ENCODE measurements at regions not wholly inside any gene's neighbourhood (a gene's known extent, or its start where the extent isn't known, plus 50 kb on each side); places are given as distances from the start of the nearest gene placed in this dataset.
"Not testable (repeated sequence)": the region's sequence is repeated elsewhere in the genome, so short reads cannot be mapped to it uniquely, and the experiment has no call there.

- DNase-seq = no peak
Observed at GRCh38 chr2:2502201-2502549, 171.1 kb upstream of the MYT1L start.

GRCh38 chr2:2501454-2502200 lies 170.6 kb upstream of the MYT1L start:
- no peak for DNase-seq

GRCh38 chr2:2495606-2496005 lies 164.5 kb upstream of the MYT1L start:
- DNase-seq = no peak

- no peak for DNase-seq
Observed at GRCh38 chr2:2493496-2493895, 162.4 kb upstream of the MYT1L start.

GRCh38 chr2:2492800-2493199 lies 161.7 kb upstream of the MYT1L start:
- DNase-seq = no peak

- DNase-seq = no peak
Observed at GRCh38 chr2:2491964-2492363, 160.9 kb upstream of the MYT1L start.

GRCh38 chr2:2484301-2484700 lies 153.2 kb upstream of the MYT1L start:
- no peak for DNase-seq

GRCh38 chr2:2482851-2483250 lies 151.8 kb upstream of the MYT1L start:
- no peak for DNase-seq

GRCh38 chr2:2472881-2473280 lies 141.8 kb upstream of the MYT1L start:
- no peak for DNase-seq

- no peak for DNase-seq
Observed at GRCh38 chr2:2472044-2472443, 141.0 kb upstream of the MYT1L start.

GRCh38 chr2:2466534-2466933 lies 135.5 kb upstream of the MYT1L start:
- no peak for DNase-seq

- DNase-seq = no peak
Observed at GRCh38 chr2:2464643-2465042, 133.6 kb upstream of the MYT1L start.

GRCh38 chr2:2464094-2464493 lies 133.0 kb upstream of the MYT1L start:
- DNase-seq = no peak

GRCh38 chr2:2456721-2457120 lies 125.6 kb upstream of the MYT1L start:
- DNase-seq = no peak

GRCh38 chr2:2455151-2455550 lies 124.1 kb upstream of the MYT1L start:
- no peak for DNase-seq

- no peak for DNase-seq
Observed at GRCh38 chr2:2452961-2453360, 121.9 kb upstream of the MYT1L start.

- DNase-seq = not testable (repeated sequence)
Observed at GRCh38 chr2:2451275-2451674, 120.2 kb upstream of the MYT1L start.

GRCh38 chr2:2448178-2448577 lies 117.1 kb upstream of the MYT1L start:
- DNase-seq = no peak

- DNase-seq = no peak
Observed at GRCh38 chr2:2422621-2423020, 91.5 kb upstream of the MYT1L start.

- DNase-seq = no peak
Observed at GRCh38 chr2:2413525-2413924, 82.5 kb upstream of the MYT1L start.

- DNase-seq = no peak
Observed at GRCh38 chr2:2410987-2411386, 79.9 kb upstream of the MYT1L start.

- DNase-seq = no peak
Observed at GRCh38 chr2:2409481-2409880, 78.4 kb upstream of the MYT1L start.

- no peak for DNase-seq
Observed at GRCh38 chr2:2405780-2406179, 74.7 kb upstream of the MYT1L start.

- no peak for DNase-seq
Observed at GRCh38 chr2:2400286-2401038, 69.4 kb upstream of the MYT1L start.

GRCh38 chr2:2399396-2399795 lies 68.3 kb upstream of the MYT1L start:
- no peak for DNase-seq

Measured in CD4-positive, alpha-beta T cell treated with Interferon gamma for 1 hour (primary cell).